Astrocyte of the spinal cord (primary cell): ENCODE measurements at regions not wholly inside any gene's neighbourhood (a gene's known extent, or its start where the extent isn't known, plus 50 kb on each side); places are given as distances from the start of the nearest gene placed in this dataset.

ENCODE experiments used
- DNase-seq: peaks from one replicate; pipeline ENCODE4 v3.0.0; 2011; ENCODE audit warnings: low read depth, low spot score
- H3K4me3 ChIP-seq: 2 replicates; pipeline ENCODE4 v1.5.1; 2011; ENCODE audit warnings: low read depth, mild to moderate bottlenecking, low read length, moderate library complexity
- CTCF ChIP-seq: IDR thresholded peaks from 2 replicates; pipeline ENCODE4 v1.5.1; 2012; ENCODE audit warnings: low read depth, mild to moderate bottlenecking, low read length, inconsistent platforms
- in situ Hi-C: cut with HindIII; loops from 2 replicates; pipeline ENCODE4 v1.10.0; 2017; ENCODE audit warnings: low sequenced_read_pairs

GRCh38 chr17:15130426-15130825, 134.7 kb downstream of the PMP22 start:
- in situ Hi-C loops, result no loop called here

GRCh38 chr17:15129986-15130385, 135.1 kb downstream of the PMP22 start:
- no peak overlapping the region for H3K4me3 ChIP-seq
- in situ Hi-C loops, result no loop called here
- no peak for DNase-seq
- TF ChIP-seq CTCF, result no peak

More at GRCh38 chr17:15130426-15130825, 134.7 kb downstream of the PMP22 start:
- no peak for TF ChIP-seq CTCF
- H3K4me3 ChIP-seq, result no peak overlapping the region
- no peak for DNase-seq

DNA sequence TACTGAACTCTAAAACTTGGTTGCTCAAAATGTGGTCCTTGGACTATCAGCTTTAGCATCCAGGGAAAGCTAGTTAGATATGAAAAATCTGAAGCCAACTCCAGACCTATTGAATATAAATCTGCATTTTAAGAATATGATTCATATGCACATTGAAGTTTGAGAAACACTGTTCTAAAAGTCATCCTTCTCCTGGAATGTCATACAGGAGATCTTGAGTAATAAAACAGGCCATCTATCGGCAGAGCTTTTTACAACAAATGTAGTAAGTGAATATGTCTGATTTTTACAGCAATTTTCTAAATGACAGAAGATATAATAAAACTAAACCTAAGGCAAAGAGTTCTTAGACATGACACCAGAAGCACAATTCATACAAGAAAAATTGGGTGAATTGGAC, 140.4 kb downstream of the PMP22 start:
- TF ChIP-seq CTCF, result no peak
- DNase-seq, result no peak
- in situ Hi-C loops, result no loop called here
- H3K4me3 ChIP-seq, result no peak overlapping the region

GRCh38 chr17:15124264-15124595, 140.9 kb downstream of the PMP22 start:
- H3K4me3 ChIP-seq, result no peak overlapping the region
- DNase-seq, result peak; percentile 28
- in situ Hi-C loops, result no loop called here
- TF ChIP-seq CTCF, result no peak

DNA sequence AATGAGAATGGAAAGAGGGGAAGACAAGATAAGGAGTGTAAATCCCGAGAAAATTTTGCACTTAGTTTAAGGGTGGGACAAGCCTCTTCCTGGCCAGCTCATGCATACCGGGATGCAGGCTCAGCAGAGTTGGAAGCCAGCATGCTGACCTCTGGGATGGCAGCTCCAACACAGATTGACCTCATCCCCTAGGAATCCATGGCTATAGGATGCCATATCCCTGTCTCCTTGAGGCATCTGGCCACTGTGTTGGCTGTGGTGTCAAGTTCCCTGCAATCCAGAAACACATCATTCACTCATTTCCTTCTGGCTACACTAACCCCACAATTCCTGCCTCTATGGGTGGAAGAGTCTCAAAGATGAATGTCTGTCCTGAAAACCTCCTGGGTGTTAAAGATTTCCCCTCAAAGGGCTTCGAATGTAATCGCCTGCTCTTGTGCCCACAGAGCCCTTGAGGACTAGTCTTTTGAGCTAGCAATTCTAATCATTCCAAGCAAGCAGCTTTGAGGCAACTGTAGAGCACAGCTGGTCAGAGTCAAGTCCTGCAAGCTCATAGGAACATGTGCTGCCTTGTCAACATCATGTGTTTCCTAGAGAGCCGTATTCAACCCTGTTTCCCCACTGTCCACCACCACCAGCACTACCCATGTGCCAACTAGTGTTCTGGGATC, 141.4 kb downstream of the PMP22 start:
- H3K4me3 ChIP-seq, result no peak overlapping the region
- TF ChIP-seq CTCF, result no peak
- in situ Hi-C loops, result no loop called here

DNA sequence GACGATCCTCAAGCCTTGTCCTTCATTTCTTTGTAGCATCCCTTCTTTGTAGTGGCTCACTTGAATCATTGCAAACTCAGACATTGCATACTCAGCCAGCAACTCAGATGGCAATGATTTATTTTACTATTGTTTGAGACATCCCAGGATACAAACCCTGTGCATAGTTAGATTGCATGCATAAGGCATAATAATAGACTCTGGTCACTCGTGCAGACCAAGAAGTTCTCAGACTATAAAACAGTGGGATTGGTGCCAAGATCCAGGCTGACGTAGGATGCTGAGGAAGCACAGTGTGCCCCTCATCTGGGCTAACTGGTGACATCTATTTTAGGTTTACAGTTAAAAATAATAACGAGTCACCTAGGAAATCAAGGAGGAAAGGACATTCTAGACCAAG, 142.3 kb downstream of the PMP22 start:
- no peak for TF ChIP-seq CTCF
- in situ Hi-C loops, result no loop called here
- no peak for DNase-seq
- no peak overlapping the region for H3K4me3 ChIP-seq

More for the DNA sequence above, 141.4 kb downstream of the PMP22 start:
- DNase-seq, result peak; percentile 23
